GM23248 (cell line): ENCODE measurements at regions not wholly inside any gene's neighbourhood (a gene's known extent, or its start where the extent isn't known, plus 50 kb on each side); places are given as distances from the start of the nearest gene placed in this dataset.

Experiments used
- DNase-seq: peaks from one replicate; pipeline ENCODE4 v3.0.0-alpha.2; 2015
- H2AFZ ChIP-seq: fragments of 200-600 bp; sonication (generic); 2 replicates; pipeline ENCODE4 v1.6.1; 2016; ENCODE audit warnings: antibody characterized with exemption
- H3F3A ChIP-seq: fragments of 200-600 bp; sonication (generic); 2 replicates; pipeline ENCODE4 v1.6.1; 2016; ENCODE audit warnings: mild to moderate bottlenecking, antibody characterized with exemption, mixed run types; ENCODE audit not compliant: insufficient read depth
- H3K27ac ChIP-seq: fragments of 200-600 bp; sonication (generic); 2 replicates; pipeline ENCODE4 v1.5.1; 2016; ENCODE audit warnings: mild to moderate bottlenecking
- H3K27me3 ChIP-seq: fragments of 200-600 bp; sonication (generic); replicated peaks from 2 replicates; pipeline ENCODE4 v1.6.1; 2016; ENCODE audit warnings: mild to moderate bottlenecking; ENCODE audit not compliant: insufficient read depth
- H3K36me3 ChIP-seq: fragments of 200-600 bp; sonication (generic); 2 replicates; pipeline ENCODE4 v1.6.1; 2016; ENCODE audit warnings: low read depth, mild to moderate bottlenecking
- H3K4me1 ChIP-seq: fragments of 200-600 bp; sonication (generic); 2 replicates; pipeline ENCODE4 v1.6.1; 2016; ENCODE audit warnings: mild to moderate bottlenecking; ENCODE audit not compliant: insufficient read depth
- H3K4me2 ChIP-seq: fragments of 200-600 bp; sonication (generic); one replicate; pipeline ENCODE4 v1.6.1; 2016; ENCODE audit warnings: mild to moderate bottlenecking; ENCODE audit not compliant: unreplicated experiment
- H3K4me3 ChIP-seq: fragments of 200-600 bp; sonication (generic); 2 replicates; pipeline ENCODE4 v1.5.1; 2016; ENCODE audit warnings: mild to moderate bottlenecking
- H3K79me2 ChIP-seq: fragments of 200-600 bp; sonication (generic); 2 replicates; pipeline ENCODE4 v1.6.1; 2016; ENCODE audit warnings: mild to moderate bottlenecking; ENCODE audit not compliant: insufficient read depth
- H3K9ac ChIP-seq: fragments of 200-600 bp; sonication (generic); 2 replicates; pipeline ENCODE4 v1.6.1; 2016; ENCODE audit warnings: mild to moderate bottlenecking
- H3K9me2 ChIP-seq: fragments of 200-600 bp; sonication (generic); 2 replicates; pipeline ENCODE4 v1.6.1; 2016; ENCODE audit warnings: mixed run types, mild to moderate bottlenecking, moderate library complexity; ENCODE audit not compliant: insufficient read depth
- H3K9me3 ChIP-seq: fragments of 200-600 bp; sonication (generic); one replicate; pipeline ENCODE4 v1.6.1; 2017; ENCODE audit warnings: low read depth
- H4K20me1 ChIP-seq: fragments of 200-600 bp; sonication (generic); 2 replicates; pipeline ENCODE4 v1.6.0; 2016; ENCODE audit not compliant: insufficient read depth
- EZH2 ChIP-seq: fragments of 200-600 bp; sonication (generic); IDR thresholded peaks from 2 replicates; pipeline ENCODE4 v1.6.1; 2018; ENCODE audit warnings: antibody characterized with exemption, mild to moderate bottlenecking; ENCODE audit not compliant: insufficient read depth, poor library complexity, severe bottlenecking
- EZH2phosphoT487 ChIP-seq: fragments of 200-600 bp; sonication (generic); IDR thresholded peaks from 2 replicates; pipeline ENCODE4 v1.6.1; 2018; ENCODE audit warnings: antibody characterized with exemption, moderate library complexity, mild to moderate bottlenecking, low read depth; ENCODE audit not compliant: insufficient read depth
- WGBS, 2 experiments: methylation state at CpG; one replicate each; pipeline ENCODE4 v1.1.6; 2015 to 2017; ENCODE audit warnings: low lambda C conversion rate in 2 of 2, low coverage in 1 of 2; ENCODE audit errors: missing lambda C conversion rate in 2 of 2; 5-methylcytosine and 5-hydroxymethylcytosine counted together
- in situ Hi-C: fragments of 300-500 bp; cut with MboI; formaldehyde crosslinking; loops from 2 replicates; pipeline ENCODE4 v1.15.0; 2020

GRCh38 chr5:58244819-58245475 lies 214.9 kb downstream of the PLK2 start:
- TF ChIP-seq EZH2 (no peak), EZH2phosphoT487 (no peak)
- Histone ChIP-seq H3K9me3 (no peaks in the 10 kb centered on the region), H3K9ac (no peak overlapping the region), H3K4me3 (no peak overlapping the region), H3F3A (no peaks in the 10 kb centered on the region), H4K20me1 (no peaks in the 10 kb centered on the region), H2AFZ (no peak overlapping the region), H3K79me2 (no peaks in the 10 kb centered on the region), H3K36me3 (no peaks in the 10 kb centered on the region), H3K9me2 (no peaks in the 10 kb centered on the region), H3K4me1 (peaks cover 9% of the 10 kb centered on the region; the same call in 1 of the 2 replicates), H3K27me3 (no peaks in the 10 kb centered on the region), H3K4me2 (no peak overlapping the region), H3K27ac (no peak overlapping the region)
- no peak for DNase-seq
- WGBS, 2 experiments: 92% methylated on average over 8 of the region's 8 CpGs
- in situ Hi-C loops: no loop called here

DNA sequence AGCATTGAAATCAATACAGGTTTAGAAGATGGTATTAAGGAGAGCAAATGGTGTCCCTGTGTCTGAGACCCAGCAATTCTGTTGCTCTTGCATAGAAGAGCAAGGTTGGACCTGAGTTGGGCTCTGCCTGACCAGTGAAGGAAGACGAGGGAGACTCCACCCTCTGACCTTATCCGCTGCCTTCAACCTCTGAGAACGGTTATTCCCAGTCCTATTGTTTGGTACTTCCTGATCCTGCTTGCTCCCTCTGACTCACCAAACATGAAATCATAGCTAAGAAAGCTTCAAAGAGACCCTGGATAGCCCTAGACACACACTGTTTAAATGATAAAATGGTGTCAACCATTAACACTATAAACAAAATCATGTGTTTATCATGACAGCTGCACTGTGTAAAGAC lies 218.5 kb downstream of the PLK2 start:
- Histone ChIP-seq H3K9ac (no peak overlapping the region), H3K9me3 (no peaks in the 10 kb centered on the region), H3K27ac (no peak overlapping the region), H2AFZ (no peak overlapping the region), H3K79me2 (no peaks in the 10 kb centered on the region), H3F3A (no peaks in the 10 kb centered on the region), H3K4me2 (no peak overlapping the region), H4K20me1 (no peaks in the 10 kb centered on the region), H3K27me3 (no peaks in the 10 kb centered on the region), H3K36me3 (no peaks in the 10 kb centered on the region), H3K4me1 (peaks cover 9% of the 10 kb centered on the region; the same call in 1 of the 2 replicates), H3K9me2 (no peaks in the 10 kb centered on the region), H3K4me3 (no peak overlapping the region)
- WGBS, 2 experiments: 87 to 88% methylated on average over 3 of the region's 3 CpGs
- TF ChIP-seq EZH2 (no peak), EZH2phosphoT487 (no peak)
- in situ Hi-C loops: no loop called here
- no peak for DNase-seq

DNA sequence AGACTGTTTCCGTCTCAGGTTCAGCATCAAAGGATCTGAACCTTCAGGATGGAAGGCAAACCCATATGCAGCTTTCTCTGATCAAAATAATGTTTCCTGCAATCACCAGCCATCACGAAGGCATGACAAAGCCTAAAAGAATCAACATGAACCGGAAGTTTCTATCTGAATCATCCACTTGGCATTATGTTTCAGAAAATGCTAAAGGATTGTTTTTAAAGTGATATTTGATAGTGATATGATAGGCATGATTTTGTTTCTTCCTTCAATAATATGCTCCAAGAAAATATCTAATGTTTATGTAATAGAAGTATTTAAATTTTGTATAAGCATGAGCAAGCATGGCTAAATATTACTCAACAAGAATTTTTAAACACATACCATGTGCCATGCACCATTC lies 219.6 kb downstream of the PLK2 start:
- H3K27me3 ChIP-seq: no peaks in the 10 kb centered on the region
- peak; percentile 71 for DNase-seq
- 33 to 34% methylated on average over 3 of the region's 3 CpGs for WGBS, 2 experiments
- TF ChIP-seq EZH2 (no peak), EZH2phosphoT487 (no peak)
- H3K9me3 ChIP-seq: no peaks in the 10 kb centered on the region
- no peak overlapping the region for H3K9ac ChIP-seq
- no peak overlapping the region for H2AFZ ChIP-seq
- no peaks in the 10 kb centered on the region for H3K36me3 ChIP-seq
- H3K4me3 ChIP-seq: no peak overlapping the region
- no peaks in the 10 kb centered on the region for H3K9me2 ChIP-seq
- H3K4me1 ChIP-seq: peaks cover 12% of the 10 kb centered on the region; the same call in 1 of the 2 replicates
- no peaks in the 10 kb centered on the region for H3K79me2 ChIP-seq
- in situ Hi-C loops: no loop called here
- peak overlapping the region; percentile 2 for H3K4me2 ChIP-seq
- peaks cover 3% of the 10 kb centered on the region; the same call in 1 of the 2 replicates for H3F3A ChIP-seq
- no peak overlapping the region for H3K27ac ChIP-seq
- H4K20me1 ChIP-seq: no peaks in the 10 kb centered on the region

- Histone ChIP-seq H3K27ac (no peak overlapping the region), H3K9ac (no peak overlapping the region), H3F3A (peaks cover 8% of the 10 kb centered on the region), H3K9me3 (no peaks in the 10 kb centered on the region), H3K27me3 (no peaks in the 10 kb centered on the region), H3K36me3 (no peaks in the 10 kb centered on the region), H3K79me2 (no peaks in the 10 kb centered on the region), H3K9me2 (no peaks in the 10 kb centered on the region), H3K4me2 (no peak overlapping the region), H2AFZ (no peak overlapping the region), H3K4me1 (peaks cover 12% of the 10 kb centered on the region; the same call in 1 of the 2 replicates), H4K20me1 (no peaks in the 10 kb centered on the region), H3K4me3 (no peak overlapping the region)
- no peak for DNase-seq
- no peak for TF ChIP-seq EZH2
- TF ChIP-seq EZH2phosphoT487: no peak
- 97% methylated on average over 3 of the region's 3 CpGs for WGBS, 2 experiments
- in situ Hi-C loops: no loop called here
These were observed 220.2 kb downstream of the PLK2 start for GRCh38 chr5:58239731-58240130.
